IMR-90 (cell line): ENCODE measurements at regions not wholly inside any gene's neighbourhood (a gene's known extent, or its start where the extent isn't known, plus 50 kb on each side); places are given as distances from the start of the nearest gene placed in this dataset.
"Not testable (repeated sequence)": the region's sequence is repeated elsewhere in the genome, so short reads cannot be mapped to it uniquely, and the experiment has no call there.

Source experiments
- ATAC-seq: fragments of 200-7000 bp; cut with Tn5 transposase; 2 replicates; pipeline ENCODE4 v1.9.1; 2020; ENCODE audit warnings: low read depth, mild to moderate bottlenecking, moderate library complexity
- BruUV-seq: library from RNA; stranded (reverse); fragments of 400-500 nt; replicated peaks from 2 replicates; lab custom pipeline; 2021; lab: Mats Ljungman, UMichigan
- CTCF ChIA-PET: fragments of 300-600 bp; formaldehyde crosslinking; extraction: SDS; loops from one replicate; lab custom pipeline; 2021; ENCODE audit warnings: antibody characterized with exemption; lab: Yijun Ruan, JAX
- POLR2A ChIA-PET: fragments of 300-600 bp; sonication (Branson Sonifier 250); formaldehyde crosslinking; loops from one replicate; lab custom pipeline; 2022; ENCODE audit warnings: antibody characterized with exemption; ENCODE audit not compliant: unreplicated experiment; lab: Charles Lee
- DNase-seq: peaks from one replicate; pipeline ENCODE4 v3.0.0; 2013
- H2AFZ ChIP-seq: replicated peaks from 2 replicates; pipeline ENCODE3; 2013; ENCODE audit warnings: low read length, mild to moderate bottlenecking; ENCODE audit not compliant: poor library complexity
- H2AK5ac ChIP-seq: 2 replicates; pipeline ENCODE4 v1.6.1; 2013; ENCODE audit warnings: low read depth, low read length, inconsistent platforms
- H2AK9ac ChIP-seq: replicated peaks from 2 replicates; pipeline ENCODE3; 2013; ENCODE audit warnings: mild to moderate bottlenecking, low read depth, low read length, moderate library complexity; ENCODE audit not compliant: poor library complexity
- H2BK120ac ChIP-seq: 2 replicates; pipeline ENCODE4 v1.6.1; 2013; ENCODE audit warnings: low read depth, low read length, inconsistent platforms
- H2BK15ac ChIP-seq: 3 replicates; pipeline ENCODE4 v1.6.1; 2013; ENCODE audit warnings: low read depth, low read length, inconsistent platforms
- H2BK20ac ChIP-seq: 2 replicates; pipeline ENCODE4 v1.6.1; 2013; ENCODE audit warnings: low read depth, mild to moderate bottlenecking, inconsistent platforms, low read length, moderate library complexity
- H2BK5ac ChIP-seq: 2 replicates; pipeline ENCODE4 v1.6.1; 2013; ENCODE audit warnings: mild to moderate bottlenecking, low read depth, low read length, inconsistent platforms; ENCODE audit not compliant: poor library complexity, severe bottlenecking
- H3K14ac ChIP-seq: replicated peaks from 2 replicates; pipeline ENCODE4 v1.6.1; 2013; ENCODE audit warnings: low read depth, low read length, inconsistent platforms
- H3K18ac ChIP-seq: 2 replicates; pipeline ENCODE4 v1.6.1; 2013; ENCODE audit warnings: low read depth, low read length, control low read depth
- H3K23ac ChIP-seq: 2 replicates; pipeline ENCODE4 v1.6.1; 2013; ENCODE audit warnings: low read depth, low read length, inconsistent platforms
- H3K27ac ChIP-seq: 2 replicates; pipeline ENCODE4 v1.5.1; 2013; ENCODE audit warnings: mild to moderate bottlenecking, control low read depth, low read length; ENCODE audit not compliant: insufficient read depth
- H3K27me3 ChIP-seq: 2 replicates; pipeline ENCODE4 v1.6.1; 2013; ENCODE audit warnings: low read length; ENCODE audit not compliant: control insufficient read depth, insufficient read depth
- H3K36me3 ChIP-seq: 2 replicates; pipeline ENCODE4 v1.6.1; 2013; ENCODE audit warnings: low read length, mixed read lengths; ENCODE audit not compliant: control insufficient read depth, insufficient read depth
- H3K4ac ChIP-seq: 2 replicates; pipeline ENCODE4 v1.6.1; 2013; ENCODE audit warnings: low read depth, low read length, inconsistent platforms
- H3K4me1 ChIP-seq: 2 replicates; pipeline ENCODE4 v1.6.1; 2013; ENCODE audit warnings: low read length, mixed read lengths; ENCODE audit not compliant: control insufficient read depth, insufficient read depth
- H3K4me2 ChIP-seq: 2 replicates; pipeline ENCODE4 v1.6.1; 2013; ENCODE audit warnings: low read depth, mild to moderate bottlenecking, control low read depth, low read length, moderate library complexity
- H3K4me3 ChIP-seq: 2 replicates; pipeline ENCODE4 v1.5.1; 2013; ENCODE audit warnings: low read depth, mild to moderate bottlenecking, control low read depth, low read length, moderate library complexity; ENCODE audit not compliant: insufficient read depth
- H3K56ac ChIP-seq: 2 replicates; pipeline ENCODE4 v1.6.1; 2013; ENCODE audit warnings: low read length, inconsistent platforms; ENCODE audit not compliant: insufficient read depth; ENCODE audit errors: extremely low read depth
- H3K79me1 ChIP-seq, 2 experiments: 2 replicates each; pipeline ENCODE4 v1.6.1; 2013; ENCODE audit warnings: low read length in 2 of 2, inconsistent platforms in 1 of 2, low read depth in 1 of 2
- H3K9ac ChIP-seq: 2 replicates; pipeline ENCODE4 v1.6.1; 2013; ENCODE audit warnings: low read depth, low read length, control low read depth
- H3K9me1 ChIP-seq: 2 replicates; pipeline ENCODE4 v1.6.1; 2013; ENCODE audit warnings: low read length, inconsistent platforms; ENCODE audit not compliant: insufficient read depth
- H3K9me3 ChIP-seq: 2 replicates; pipeline ENCODE4 v1.6.1; 2013; ENCODE audit warnings: low read length; ENCODE audit not compliant: control insufficient read depth, insufficient read depth
- H4K20me1 ChIP-seq: 2 replicates; pipeline ENCODE4 v1.6.1; 2013; ENCODE audit warnings: low read length, inconsistent platforms; ENCODE audit not compliant: insufficient read depth
- H4K5ac ChIP-seq: 2 replicates; pipeline ENCODE4 v1.6.1; 2013; ENCODE audit warnings: mild to moderate bottlenecking, low read depth, low read length, control low read depth
- H4K8ac ChIP-seq, 2 experiments: 2 replicates each; pipeline ENCODE4 v1.6.1; 2013; ENCODE audit warnings: low read depth in 2 of 2, low read length in 2 of 2, control low read depth in 1 of 2, inconsistent platforms in 1 of 2
- H4K91ac ChIP-seq: 2 replicates; pipeline ENCODE4 v1.6.1; 2013; ENCODE audit warnings: low read depth, low read length, inconsistent platforms; ENCODE audit not compliant: insufficient read depth
- FOS ChIP-seq: fragments of 150-350 bp; IDR thresholded peaks from 2 replicates; pipeline ENCODE4 v1.6.1; 2016; ENCODE audit warnings: low read depth, low read length
- WGBS, 2 experiments: methylation state at CpG; one replicate each; pipeline versions ENCODE4 v1.1.5 to v1.1.7; 2013; ENCODE audit warnings: missing lambda C conversion rate in 2 of 2; ENCODE audit not compliant: insufficient read length in 1 of 2; ENCODE audit errors: extremely low coverage in 2 of 2; 5-methylcytosine and 5-hydroxymethylcytosine counted together
- dilution Hi-C: fragments of 300-500 bp; cut with HindIII; formaldehyde crosslinking; loops from one replicate; pipeline ENCODE4 v1.14.3; 2018; ENCODE audit warnings: low sequenced_read_pairs; ENCODE audit not compliant: unreplicated experiment
- in situ Hi-C: fragments of 300-500 bp; cut with MboI; formaldehyde crosslinking; loops from 3 replicates; pipeline ENCODE4 v1.14.3; 2019; ENCODE audit warnings: low sequenced_read_pairs, inconsistent platforms, mixed read lengths
- intact Hi-C: fragments of 100-400 bp; cut with micrococcal nuclease; formaldehyde crosslinking; loops from 2 replicates; pipeline ENCODE4 v1.10.0; 2022

- Histone ChIP-seq H3K56ac (no peak overlapping the region), H4K91ac (no peak overlapping the region), H3K79me1 (no peaks in the 10 kb centered on the region), H3K23ac (no peak overlapping the region), H3K27ac (no peak overlapping the region), H2BK5ac (no peak overlapping the region), H3K4me1 (no peaks in the 10 kb centered on the region), H4K20me1 (no peaks in the 10 kb centered on the region), H4K5ac (no peak overlapping the region), H3K9me3 (no peaks in the 10 kb centered on the region), H3K27me3 (peaks cover 4% of the 10 kb centered on the region; the same call in 1 of the 2 replicates), H3K36me3 (no peaks in the 10 kb centered on the region), H3K4ac (no peak overlapping the region), H3K9me1 (no peaks in the 10 kb centered on the region), H2BK20ac (no peak overlapping the region), H2BK15ac (no peak overlapping the region), H2AFZ (no peak overlapping the region), H3K18ac (no peak overlapping the region), H3K14ac (no peak overlapping the region), H2AK5ac (no peak overlapping the region), H4K8ac (no peak overlapping the region), H3K9ac (no peak overlapping the region), H2AK9ac (no peak overlapping the region), H3K4me2 (no peak overlapping the region), H3K4me3 (no peak overlapping the region), H2BK120ac (no peak overlapping the region)
- ATAC-seq (no peak), DNase-seq (no peak)
- ChIA-PET POLR2A (no interaction called here), CTCF (no interaction called here)
- BruUV-seq = no TSS peak
- in situ Hi-C loops = no loop called here
- dilution Hi-C loops = no loop called here
- intact Hi-C loops = no loop called here
- no peak for TF ChIP-seq FOS
- WGBS, 2 experiments = 60% methylated on average over 6 of the region's 25 CpGs; no CpG with 5 or more reads in 1 of the 2 experiments
These were observed 60.0 kb upstream of the TMPRSS2 start for GRCh38 chr21:41567901-41568510.

DNA sequence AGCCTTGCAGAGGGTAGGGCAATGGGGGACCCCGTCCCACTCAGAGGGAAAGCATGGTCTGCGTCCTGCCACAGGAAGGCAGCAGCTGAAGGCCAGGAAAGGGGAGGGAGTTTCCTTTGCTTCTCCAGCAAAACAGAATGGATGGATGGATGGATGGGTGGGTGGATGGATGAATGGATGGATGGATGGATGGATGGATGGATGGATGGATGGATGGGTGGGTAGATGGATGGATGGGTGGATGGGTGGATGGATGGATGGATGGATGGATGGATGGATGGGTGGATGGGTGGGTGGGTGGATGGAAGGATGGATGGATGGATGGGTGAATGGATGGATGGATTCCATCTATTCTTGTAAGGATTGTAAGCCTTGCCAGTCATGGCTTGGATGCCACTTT lies 59.3 kb upstream of the TMPRSS2 start:
- H3K9me1 ChIP-seq, H2BK20ac ChIP-seq, H3K79me1 ChIP-seq, dilution Hi-C loops, H3K4me1 ChIP-seq, H4K5ac ChIP-seq, H3K4ac ChIP-seq, H2BK15ac ChIP-seq, H2AFZ ChIP-seq, H3K23ac ChIP-seq, H2BK5ac ChIP-seq, BruUV-seq, POLR2A ChIA-PET, H4K8ac ChIP-seq, H3K27ac ChIP-seq, H4K91ac ChIP-seq, H3K4me3 ChIP-seq, H3K9ac ChIP-seq, H3K9me3 ChIP-seq, H3K14ac ChIP-seq, H2AK5ac ChIP-seq, H2BK120ac ChIP-seq, H3K4me2 ChIP-seq, H3K56ac ChIP-seq, CTCF ChIA-PET, H3K18ac ChIP-seq, ATAC-seq, H4K20me1 ChIP-seq, in situ Hi-C loops, H3K27me3 ChIP-seq, intact Hi-C loops, H3K36me3 ChIP-seq, H2AK9ac ChIP-seq, DNase-seq: not testable (repeated sequence)
- no CpG with 5 or more reads among the region's 2 CpGs for WGBS, 2 experiments
